ENCODE measurements at regions not wholly inside any gene's neighbourhood (a gene's known extent, or its start where the extent isn't known, plus 50 kb on each side); places are given as distances from the start of the nearest gene placed in this dataset.

GRCh38 chr2:37466533-37467222 lies 122.2 kb downstream of the QPCT start (continued):
- no peak for TF ChIP-seq CHD7 (IDR thresholded peaks at IDR 0.05; ENCODE audit: insufficient replicate concordance, low read length)
- TF ChIP-seq RBBP5 (IDR thresholded peaks at IDR 0.05; ENCODE audit: borderline replicate concordance, low read depth, low read length), result no peak
- no peak for TF ChIP-seq NRF1 (IDR thresholded peaks at IDR 0.05; ENCODE audit: low read depth, low read length)
- TF ChIP-seq SP2 (IDR thresholded peaks at IDR 0.05; ENCODE audit: low read length), result no peak
- TF ChIP-seq SRF (IDR thresholded peaks at IDR 0.05; ENCODE audit: low read depth, low read length), result no peak
- TF ChIP-seq GTF2F1 (IDR thresholded peaks at IDR 0.05; ENCODE audit: borderline replicate concordance, low read depth, low read length), result no peak
- no peak for TF ChIP-seq JUN (IDR thresholded peaks at IDR 0.05; ENCODE audit: low read depth, low read length)
- no peak for TF ChIP-seq E2F6 (IDR thresholded peaks at IDR 0.05)
- TF ChIP-seq ZNF274 (IDR thresholded peaks at IDR 0.05; ENCODE audit: borderline replicate concordance, extremely low read depth, low read length), result no peak
- TF ChIP-seq RNF2 (IDR thresholded peaks at IDR 0.05; ENCODE audit: borderline replicate concordance, low read depth, low read length, missing control alignments, poor library complexity, severe bottlenecking), result no peak
- TF ChIP-seq POLR2A (IDR thresholded peaks at IDR 0.05; ENCODE audit: control extremely low read depth in 1 of 2, low read depth in 2 of 2, low read length in 2 of 2), result no peak

Data from H1 (cell line).